GM19455 (cell line): ENCODE measurements at regions not wholly inside any gene's neighbourhood (a gene's known extent, or its start where the extent isn't known, plus 50 kb on each side); places are given as distances from the start of the nearest gene placed in this dataset.
"Not testable (repeated sequence)": the region's sequence is repeated elsewhere in the genome, so short reads cannot be mapped to it uniquely, and the experiment has no call there.

Experiments
- ATAC-seq: cut with Tn5 transposase; IDR thresholded peaks from one replicate; pipeline ENCODE4 v1.9.1; 2021; ENCODE audit not compliant: unreplicated experiment

DNA sequence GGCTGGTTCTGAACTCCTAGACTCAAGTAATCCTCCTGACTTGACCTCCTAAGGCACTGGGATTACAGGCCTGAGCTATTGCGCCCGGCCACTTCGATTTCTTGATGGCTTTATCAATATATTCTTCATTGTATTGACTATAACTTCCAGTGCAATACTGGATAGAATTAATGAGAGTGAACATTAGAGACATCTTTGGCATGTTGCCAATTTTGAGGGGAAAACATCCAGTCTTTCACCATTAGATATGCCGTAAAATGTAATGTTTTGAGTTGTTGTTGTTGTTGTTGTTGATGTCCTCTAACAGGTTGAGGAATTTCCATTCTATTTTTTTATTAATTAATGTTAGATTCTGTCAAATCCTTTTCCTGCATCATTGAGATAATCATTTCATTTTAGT lies 578.9 kb downstream of the ZWINT start:
- no peak for ATAC-seq

DNA sequence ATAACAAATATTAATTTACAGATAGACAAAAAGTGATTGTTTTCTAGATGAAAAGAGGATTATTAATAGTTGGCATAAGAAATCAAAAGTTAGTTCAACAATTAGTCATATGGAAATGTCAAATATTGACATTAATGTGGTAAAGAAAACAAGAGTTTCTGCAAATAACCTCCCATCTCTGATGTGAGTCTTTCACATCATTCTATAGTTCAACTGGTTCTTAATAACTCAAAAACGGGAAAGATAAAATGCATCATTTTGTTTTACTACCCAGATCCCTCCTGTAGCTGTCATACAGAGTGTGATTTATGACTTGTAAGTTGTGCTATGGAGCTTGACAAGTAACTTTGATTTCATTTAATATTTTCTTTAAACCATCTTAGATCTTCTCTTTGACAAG lies 594.8 kb downstream of the ZWINT start:
- no peak for ATAC-seq

DNA sequence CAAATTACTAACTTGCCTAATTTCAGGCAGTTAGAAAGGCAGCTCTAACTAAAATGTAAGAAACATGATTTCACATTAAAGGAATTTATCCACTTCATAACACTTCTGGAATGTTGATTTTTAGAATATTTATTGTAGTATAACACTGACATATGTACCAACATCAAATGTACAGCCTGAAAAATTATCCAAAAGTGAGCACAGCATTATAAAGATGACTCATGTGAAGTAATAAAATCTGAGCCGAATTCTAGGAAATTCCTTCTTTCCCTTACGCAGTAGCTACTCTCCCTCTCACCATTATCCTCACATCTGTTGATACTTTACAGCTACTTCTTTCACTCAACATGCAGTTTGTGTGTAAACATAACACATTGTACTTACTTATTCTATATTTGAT lies 610.6 kb downstream of the ZWINT start:
- no peak for ATAC-seq

DNA sequence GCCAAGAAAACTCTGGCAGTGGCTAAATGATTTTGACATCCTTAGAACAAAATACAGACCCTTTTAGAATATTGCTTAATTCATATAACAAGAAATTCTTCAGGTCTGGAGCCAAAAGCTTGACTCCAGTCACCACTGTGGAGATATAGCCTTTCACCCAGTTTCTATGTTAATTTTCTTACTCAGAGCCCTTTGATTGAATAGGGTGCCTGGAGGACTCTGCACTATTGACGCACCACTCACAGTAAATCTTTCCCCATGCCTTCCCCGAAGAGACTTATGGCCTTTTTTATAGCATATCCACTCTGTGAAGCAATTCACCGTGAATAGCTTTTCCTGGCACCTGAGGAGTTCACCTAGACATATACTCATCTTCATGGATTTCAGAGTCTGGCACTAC lies 613.8 kb downstream of the ZWINT start:
- ATAC-seq, result no peak

DNA sequence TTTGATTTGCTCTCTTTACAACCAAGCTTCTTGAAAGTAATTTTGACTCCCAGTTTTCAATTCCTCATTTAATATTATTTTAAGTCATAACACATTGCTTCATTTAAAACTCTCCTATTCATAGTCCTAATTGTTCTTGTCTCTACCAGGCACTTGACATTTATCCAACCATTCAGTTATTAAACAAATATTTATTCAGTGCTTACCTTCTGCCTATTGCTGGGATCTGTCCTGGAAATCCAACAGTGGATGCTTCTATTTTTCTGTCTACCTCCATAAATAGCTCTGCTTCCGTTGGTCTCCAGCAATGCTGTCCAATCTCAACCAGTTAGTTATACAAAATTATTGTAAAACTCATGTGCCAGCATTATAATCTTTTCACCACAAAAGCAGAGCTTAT lies 615.1 kb downstream of the ZWINT start:
- ATAC-seq, result no peak

DNA sequence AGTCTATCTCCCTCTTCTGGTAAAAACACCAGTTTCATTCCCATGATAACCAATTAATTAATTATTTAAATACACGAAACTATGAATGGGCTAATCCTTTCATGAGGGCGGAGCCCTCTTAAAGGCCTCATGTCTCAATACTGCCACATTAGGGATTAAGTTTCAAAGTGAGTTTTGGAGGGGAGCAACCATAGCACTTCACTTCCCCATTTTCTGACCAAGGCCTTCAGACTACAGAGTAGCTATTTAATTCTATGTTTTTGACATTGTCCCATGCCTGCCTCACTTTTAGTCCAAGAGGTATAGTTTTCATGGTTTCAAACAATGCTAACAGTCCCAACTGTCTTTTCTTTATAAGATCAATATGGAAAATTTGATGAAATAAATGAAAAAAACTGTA lies 618.6 kb downstream of the ZWINT start:
- ATAC-seq, result no peak

DNA sequence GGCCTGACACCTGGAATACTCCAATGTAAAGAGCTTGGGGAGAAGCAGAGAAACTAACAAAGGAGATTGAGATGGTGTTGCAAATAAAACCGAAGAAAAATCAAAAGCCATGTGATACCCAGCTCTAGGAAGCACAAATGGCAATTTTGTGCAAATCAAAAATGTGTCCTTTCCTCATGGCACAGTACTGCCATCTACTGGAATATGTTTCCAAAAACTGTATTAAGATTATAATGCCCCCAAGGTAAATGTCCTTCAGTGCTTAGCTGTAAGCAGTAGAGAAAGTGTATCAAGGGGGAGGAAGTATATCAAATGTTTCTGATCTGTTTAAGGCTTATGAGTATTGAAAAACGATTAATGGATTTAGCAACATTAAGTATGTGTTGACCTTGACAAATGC lies 620.3 kb downstream of the ZWINT start:
- not testable (repeated sequence) for ATAC-seq

DNA sequence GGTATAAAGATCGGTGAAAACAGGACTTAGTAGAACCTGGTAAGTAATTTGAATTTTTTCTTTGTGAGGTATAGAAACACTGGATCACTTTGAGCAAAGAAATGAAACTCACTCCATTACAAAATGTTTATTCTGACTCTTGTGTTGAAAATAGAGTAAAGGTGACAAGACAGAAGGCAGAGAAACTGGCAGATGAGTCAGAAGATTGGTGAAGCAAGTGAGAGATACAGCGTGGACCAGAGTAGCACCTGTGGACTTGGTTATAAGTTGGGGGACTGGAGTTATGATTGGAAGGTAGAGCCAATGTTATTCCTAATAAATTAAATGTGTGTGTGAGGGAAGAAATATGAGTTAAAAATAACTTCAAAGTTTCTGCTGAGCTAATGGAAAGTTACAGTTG lies 620.9 kb downstream of the ZWINT start:
- ATAC-seq, result no peak

DNA sequence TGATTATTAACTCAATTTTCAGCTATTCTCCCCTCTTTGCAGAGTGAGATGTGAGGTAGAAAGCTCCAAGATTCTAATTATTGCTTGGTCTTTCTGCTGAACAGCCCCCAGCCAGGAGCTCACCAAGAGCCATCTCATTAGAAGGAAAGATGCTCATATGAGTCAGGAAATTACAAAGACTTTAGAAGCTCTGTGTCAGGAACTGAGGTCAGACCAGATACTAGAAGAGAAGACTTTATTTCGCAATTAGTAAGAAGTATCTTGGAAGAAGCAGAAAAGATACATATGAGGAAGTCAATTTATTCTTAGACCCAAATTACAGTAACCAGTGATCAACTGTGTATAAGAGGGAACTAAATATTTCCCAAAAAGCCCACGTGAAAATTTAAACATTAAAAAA lies 626.9 kb downstream of the ZWINT start:
- ATAC-seq, result no peak

DNA sequence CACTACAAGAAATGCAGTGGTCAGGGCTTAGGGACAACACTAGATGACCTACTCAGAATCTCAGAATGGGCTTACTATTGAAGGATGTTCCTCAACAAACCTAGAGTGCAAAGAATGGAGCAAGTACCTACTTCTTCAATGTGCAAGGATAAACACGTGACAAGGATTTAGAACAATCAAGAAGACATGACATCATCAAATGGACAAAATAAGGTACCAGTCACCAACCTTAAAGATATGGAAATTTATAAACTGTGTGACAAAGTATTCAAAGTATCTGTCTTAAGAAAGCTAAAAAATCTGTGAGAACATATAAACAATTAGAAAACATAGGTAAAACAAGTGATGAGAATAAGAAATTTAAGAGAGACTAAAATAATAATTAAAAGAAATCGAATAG lies 656.1 kb downstream of the ZWINT start:
- ATAC-seq, result no peak

DNA sequence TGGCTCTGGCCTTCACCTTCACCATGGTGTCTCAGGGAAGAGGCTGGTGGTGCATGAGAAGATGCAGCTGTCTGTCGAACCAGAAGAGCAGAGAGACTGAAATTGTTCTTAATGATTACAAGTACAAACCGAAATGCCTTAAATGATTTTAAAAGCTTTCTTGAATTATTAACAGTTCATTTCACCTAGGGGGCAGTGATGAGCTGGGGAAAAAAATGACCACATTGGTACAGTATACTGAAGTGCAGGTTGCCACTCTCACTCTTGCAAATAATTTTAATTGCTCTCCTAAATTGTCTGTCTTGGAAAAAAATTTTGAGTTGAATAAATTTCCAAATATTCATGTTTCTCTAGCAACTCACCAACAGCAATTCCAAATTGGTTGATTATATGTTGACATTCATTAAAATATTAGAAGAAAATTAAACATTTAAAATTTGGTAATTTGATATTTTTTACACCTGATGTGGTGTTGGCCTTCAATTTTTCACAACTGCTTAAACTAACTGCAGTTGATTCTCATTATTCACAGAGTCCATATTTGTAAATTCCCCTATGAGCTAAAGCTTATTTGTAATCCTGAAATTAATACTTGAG lies 692.6 kb downstream of the ZWINT start:
- ATAC-seq, result no peak

DNA sequence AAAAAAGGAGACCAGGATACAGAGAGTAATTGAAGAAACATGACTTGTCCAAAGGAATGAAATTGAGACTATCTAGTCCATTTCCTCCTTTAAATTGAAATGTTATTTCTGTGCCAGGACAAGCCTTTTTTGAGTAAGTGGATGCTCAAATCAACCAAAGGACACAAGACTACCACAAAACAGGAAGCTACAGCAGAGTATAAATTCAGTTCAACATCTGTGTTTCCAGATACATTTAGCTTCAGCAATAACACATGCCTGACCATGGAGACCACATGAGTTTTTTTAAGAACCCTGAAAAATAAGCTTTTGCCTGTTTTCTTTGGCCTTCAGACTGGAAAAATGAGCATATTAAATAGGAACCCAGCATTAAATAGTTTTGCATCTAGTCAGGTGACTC lies 707.5 kb downstream of the ZWINT start:
- ATAC-seq, result no peak

DNA sequence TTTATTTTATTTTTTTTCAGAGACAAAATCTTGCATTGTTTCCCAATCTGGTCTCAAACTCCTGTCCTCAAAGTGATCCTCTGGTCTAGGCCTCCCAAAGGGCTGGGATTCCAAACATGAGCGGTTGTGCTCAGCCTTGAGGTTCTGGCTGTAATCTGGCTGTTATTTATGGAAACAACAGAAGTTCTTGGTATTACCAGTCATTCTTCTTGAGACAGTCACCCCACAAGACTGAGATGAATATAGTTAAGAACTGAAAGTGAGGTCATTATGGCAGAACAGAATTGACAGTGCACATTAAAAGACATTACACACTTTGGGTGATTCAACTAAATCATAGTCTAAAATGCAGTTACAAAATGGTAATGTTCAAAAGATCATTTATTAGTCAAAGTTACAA lies 719.5 kb downstream of the ZWINT start:
- no peak for ATAC-seq

DNA sequence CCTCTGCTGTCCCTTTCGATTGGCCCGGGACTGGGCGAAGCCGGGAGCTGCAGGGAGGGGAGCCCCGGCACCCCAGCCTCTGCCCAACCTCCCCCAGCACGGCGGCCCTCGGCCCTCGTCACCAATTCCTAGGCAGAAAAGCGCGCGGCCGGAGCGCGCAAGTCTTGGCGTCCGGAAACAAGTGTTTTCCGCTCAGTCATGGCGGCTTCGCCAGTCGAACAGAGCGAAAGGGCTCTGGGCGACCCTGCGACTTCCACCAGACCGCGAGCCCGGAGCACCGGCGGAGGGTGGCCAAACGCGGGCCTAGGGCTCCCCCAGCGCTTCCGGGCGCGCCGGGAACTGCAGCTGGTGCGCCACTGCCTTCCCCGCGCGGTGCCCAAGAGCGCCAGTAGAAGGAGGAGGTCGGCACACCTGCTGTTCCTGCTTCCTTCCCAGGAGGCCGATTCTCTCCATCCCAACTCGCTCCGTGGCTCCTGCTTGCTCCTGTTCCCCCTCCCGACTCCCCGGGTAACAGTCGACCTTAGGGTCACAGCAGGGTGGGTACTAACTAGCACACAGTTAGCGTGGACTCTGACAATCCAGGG lies 729.9 kb downstream of the ZWINT start:
- ATAC-seq, result no peak

DNA sequence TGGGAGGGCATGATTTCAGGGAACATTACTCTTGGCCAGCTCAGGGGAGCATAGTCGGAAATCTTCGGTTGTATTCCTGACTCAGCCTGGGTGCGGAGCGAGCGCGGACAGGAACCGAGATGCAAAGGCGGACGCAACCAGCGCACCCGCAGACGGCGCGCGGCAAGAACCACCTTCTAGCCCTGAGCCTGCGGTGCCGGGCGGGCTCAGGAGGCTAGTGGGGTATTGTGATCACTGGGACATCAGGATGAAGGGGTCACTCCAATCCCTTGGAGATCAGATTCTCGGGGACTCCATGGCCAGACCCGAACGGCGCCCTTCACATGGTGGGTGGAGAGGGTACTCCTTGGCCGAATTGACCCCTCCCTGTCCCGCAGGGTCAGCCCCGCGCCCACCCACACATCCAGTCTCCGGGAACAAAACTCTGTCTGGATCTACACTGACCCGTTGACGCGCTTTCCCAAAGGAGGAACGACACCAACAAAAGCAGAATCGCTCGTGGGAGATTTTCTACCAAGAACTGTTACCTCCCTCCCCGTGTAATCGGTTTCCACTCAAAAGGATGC lies 730.5 kb downstream of the ZWINT start:
- no peak for ATAC-seq

DNA sequence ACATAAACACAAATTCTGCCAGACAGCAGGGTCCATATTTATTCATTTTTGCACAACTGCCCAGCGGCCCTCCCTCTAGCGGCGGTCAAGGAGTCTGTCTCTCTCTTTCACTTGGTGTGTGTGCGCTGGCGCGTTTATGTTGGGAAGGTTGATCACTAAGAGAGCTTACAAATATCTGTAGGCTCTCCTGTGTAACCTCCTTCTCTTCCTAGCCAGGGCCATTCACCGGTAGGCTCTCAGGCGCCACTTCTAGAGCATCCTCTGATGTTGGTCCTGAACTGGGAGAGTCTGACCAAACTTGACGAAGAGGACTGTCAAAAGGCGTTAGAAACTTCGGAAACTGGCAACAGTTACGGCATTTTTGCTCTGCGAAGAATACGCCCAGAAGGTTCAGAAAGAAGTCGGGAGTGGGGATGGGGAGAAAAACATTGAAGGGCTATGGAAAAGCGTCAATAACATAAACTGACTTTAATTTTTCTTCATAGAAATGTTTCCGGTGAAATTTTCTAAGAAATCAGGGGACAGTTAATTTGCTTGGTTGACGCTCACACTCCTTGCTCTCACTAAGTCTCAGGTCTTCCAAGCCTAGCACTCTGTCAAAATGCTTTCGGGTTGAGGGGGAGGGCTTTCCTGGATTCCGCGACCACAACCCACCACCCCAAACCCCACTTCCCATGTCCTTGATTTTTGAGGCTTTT lies 731.1 kb downstream of the ZWINT start:
- no peak for ATAC-seq

DNA sequence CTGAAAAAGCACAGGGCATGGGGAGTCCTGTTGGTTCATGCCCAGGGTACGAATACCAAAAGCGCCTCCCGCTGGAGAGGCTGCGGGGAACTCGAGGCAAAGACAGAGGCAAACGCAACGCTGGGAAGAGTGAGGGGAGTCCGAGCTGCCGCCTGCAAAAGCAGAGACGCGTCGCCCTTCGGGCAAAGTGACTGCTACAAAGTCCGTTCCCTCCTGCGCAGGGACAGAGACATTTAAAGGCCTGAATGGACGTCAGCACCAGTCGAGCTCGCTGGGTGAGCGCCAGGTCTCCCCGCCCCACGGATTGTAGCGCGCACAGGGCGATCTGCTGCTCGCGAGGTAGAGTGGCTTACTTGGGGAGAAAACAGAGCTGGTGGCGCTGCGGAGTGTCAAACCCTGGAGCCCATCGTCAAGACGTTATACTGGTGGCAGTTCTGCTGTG lies 732.8 kb downstream of the ZWINT start:
- ATAC-seq, result no peak

DNA sequence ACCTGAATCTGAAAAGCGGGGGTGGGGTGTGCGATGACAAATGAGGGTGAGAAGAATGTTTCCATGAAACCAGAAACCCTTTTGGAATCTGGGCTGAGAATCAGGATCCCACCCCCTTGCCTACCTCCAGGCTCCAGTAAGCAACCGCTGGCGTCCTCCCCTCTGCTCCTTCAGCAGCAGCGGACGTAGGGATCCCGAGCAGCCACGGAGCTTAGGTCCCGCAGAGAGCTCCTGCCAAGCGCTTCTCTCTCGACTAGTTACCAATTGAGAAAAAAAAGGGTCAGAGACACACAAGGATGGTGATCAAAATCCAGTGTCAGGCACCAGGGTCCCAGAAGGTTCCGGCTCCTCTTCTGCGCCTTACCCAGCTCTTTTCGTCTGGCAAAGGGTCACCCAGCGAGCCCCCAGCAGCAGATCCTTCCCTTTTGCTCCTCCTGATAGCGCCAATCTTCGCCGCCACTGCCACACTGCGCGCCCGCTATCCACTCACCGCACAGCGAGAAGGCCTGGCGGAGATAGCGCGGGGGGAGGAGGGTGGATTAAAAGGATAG lies 733.5 kb downstream of the ZWINT start:
- no peak for ATAC-seq

DNA sequence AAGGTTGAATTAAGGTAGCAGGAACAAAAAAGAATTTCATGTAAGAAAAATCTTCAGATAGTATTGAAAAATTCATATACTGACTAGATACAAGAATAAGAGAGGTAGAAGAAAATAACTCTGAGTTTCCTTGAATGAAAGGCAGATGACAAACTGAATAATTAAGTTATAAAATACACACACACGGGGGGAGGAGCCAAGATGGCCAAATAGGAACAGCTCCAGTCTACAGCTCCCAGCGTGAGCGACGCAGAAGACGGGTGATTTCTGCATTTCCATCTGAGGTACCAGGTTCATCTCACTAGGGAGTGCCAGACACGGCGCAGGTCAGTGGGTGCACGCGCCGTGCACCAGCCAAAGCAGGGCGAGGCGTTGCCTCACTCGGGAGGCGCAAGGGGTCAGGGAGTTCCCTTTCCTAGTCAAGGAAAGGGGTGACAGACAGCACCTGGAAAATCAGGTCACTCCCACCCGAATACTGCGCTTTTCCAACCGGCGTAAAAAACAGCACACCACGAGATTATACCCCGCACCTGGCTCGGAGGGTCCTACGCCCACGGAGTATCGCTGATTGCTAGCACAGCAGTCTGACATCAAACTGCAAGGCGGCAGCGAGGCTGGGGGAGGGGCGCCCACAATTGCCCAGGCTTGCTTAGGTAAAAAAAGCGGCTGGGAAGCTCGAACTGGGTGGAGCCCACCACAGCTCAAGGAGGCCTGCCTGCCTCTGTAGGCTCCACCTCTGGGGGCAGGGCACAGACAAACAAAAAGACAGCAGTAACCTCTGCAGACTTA lies 759.2 kb downstream of the ZWINT start:
- ATAC-seq, result not testable (repeated sequence)

DNA sequence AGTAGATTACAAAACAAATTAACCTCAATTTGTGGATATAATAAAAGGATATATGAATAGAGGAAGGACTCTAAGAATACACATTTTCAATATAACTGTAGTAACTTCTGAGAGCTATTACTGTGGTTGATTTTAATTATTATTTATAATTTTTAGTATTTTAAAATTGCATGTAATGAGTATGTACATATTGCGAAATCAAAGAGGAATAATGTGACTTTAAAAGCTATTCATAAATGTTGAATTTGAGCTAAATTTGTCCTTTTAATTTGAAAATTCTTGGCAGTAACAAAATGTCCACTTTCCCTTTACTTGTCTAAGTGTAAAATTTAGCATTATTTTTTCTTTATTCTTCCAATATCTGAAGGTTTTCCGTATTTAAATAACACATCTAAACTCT lies 750.6 kb upstream of the PCDH15 start:
- ATAC-seq, result no peak

DNA sequence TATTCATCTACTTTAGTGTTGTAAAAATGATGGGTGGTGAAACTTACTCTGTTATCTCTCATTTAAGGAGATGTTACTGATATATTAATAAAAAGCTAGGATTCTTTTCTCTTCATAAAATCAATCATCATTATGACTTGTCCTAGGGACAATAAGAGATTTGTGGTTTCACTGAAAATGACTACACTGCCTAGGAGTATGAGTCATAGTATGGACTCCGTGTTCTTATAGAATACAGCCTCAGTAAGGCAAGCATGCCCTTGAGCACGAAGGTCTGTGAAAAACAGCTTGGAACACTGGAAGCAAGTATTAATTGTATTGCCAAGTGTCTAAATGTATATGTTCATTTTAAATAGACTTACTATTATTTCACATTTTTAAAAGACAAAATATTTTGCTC lies 749.2 kb upstream of the PCDH15 start:
- no peak for ATAC-seq
